ENCODE measurements at regions not wholly inside any gene's neighbourhood (a gene's known extent, or its start where the extent isn't known, plus 50 kb on each side); places are given as distances from the start of the nearest gene placed in this dataset.
"Not testable (repeated sequence)": the region's sequence is repeated elsewhere in the genome, so short reads cannot be mapped to it uniquely, and the experiment has no call there.

GRCh38 chrX:92270936-92271855, 492.0 kb downstream of the PCDH11X start:
- H3K36me3 ChIP-seq (ENCODE audit: control insufficient read depth, insufficient read depth, low read length) = no peaks in the 10 kb centered on the region
- peaks cover 7% of the 10 kb centered on the region for H3K27me3 ChIP-seq (ENCODE audit: control insufficient read depth, insufficient read depth, low read length)
- 28% methylated on average over 3 of the region's 7 CpGs for WGBS (ENCODE audit: insufficient coverage)
- H3K27ac ChIP-seq (ENCODE audit: low read depth, low read length) = no peak overlapping the region
- no peaks in the 10 kb centered on the region for H3K4me1 ChIP-seq (ENCODE audit: control insufficient read depth, insufficient read depth, low read length)
- DNase-seq (ENCODE audit: low read depth in 4 of 6, low spot score in 6 of 6) = no peak
- H3K9me3 ChIP-seq (ENCODE audit: control insufficient read depth, insufficient read depth, low read length) = no peaks in the 10 kb centered on the region
- H3K4me3 ChIP-seq (ENCODE audit: low read depth, low read length) = no peak overlapping the region

GRCh38 chrX:92278556-92278955, 499.4 kb downstream of the PCDH11X start:
- H3K27ac ChIP-seq (ENCODE audit: low read depth, low read length); H3K4me1 ChIP-seq (ENCODE audit: control insufficient read depth, insufficient read depth, low read length); DNase-seq (ENCODE audit: low read depth in 4 of 6, low spot score in 6 of 6); H3K36me3 ChIP-seq (ENCODE audit: control insufficient read depth, insufficient read depth, low read length); H3K4me3 ChIP-seq (ENCODE audit: low read depth, low read length); H3K9me3 ChIP-seq (ENCODE audit: control insufficient read depth, insufficient read depth, low read length); H3K27me3 ChIP-seq (ENCODE audit: control insufficient read depth, insufficient read depth, low read length): not testable (repeated sequence)
- WGBS (ENCODE audit: insufficient coverage) = 93% methylated on average over 6 of the region's 7 CpGs

GRCh38 chrX:92280347-92280746, 501.2 kb downstream of the PCDH11X start:
- H3K4me3 ChIP-seq (ENCODE audit: low read depth, low read length); H3K27me3 ChIP-seq (ENCODE audit: control insufficient read depth, insufficient read depth, low read length); H3K9me3 ChIP-seq (ENCODE audit: control insufficient read depth, insufficient read depth, low read length); DNase-seq (ENCODE audit: low read depth in 4 of 6, low spot score in 6 of 6); H3K27ac ChIP-seq (ENCODE audit: low read depth, low read length); H3K36me3 ChIP-seq (ENCODE audit: control insufficient read depth, insufficient read depth, low read length); H3K4me1 ChIP-seq (ENCODE audit: control insufficient read depth, insufficient read depth, low read length): not testable (repeated sequence)
- no CpG with 5 or more reads among the region's 2 CpGs for WGBS (ENCODE audit: insufficient coverage)

- H3K27me3 ChIP-seq (ENCODE audit: control insufficient read depth, insufficient read depth, low read length) = peaks cover 2% of the 10 kb centered on the region
- WGBS (ENCODE audit: insufficient coverage) = no CpG with 5 or more reads among the region's 3 CpGs
- H3K4me3 ChIP-seq (ENCODE audit: low read depth, low read length) = no peak overlapping the region
- H3K9me3 ChIP-seq (ENCODE audit: control insufficient read depth, insufficient read depth, low read length) = no peaks in the 10 kb centered on the region
- no peak overlapping the region for H3K27ac ChIP-seq (ENCODE audit: low read depth, low read length)
- no peaks in the 10 kb centered on the region for H3K4me1 ChIP-seq (ENCODE audit: control insufficient read depth, insufficient read depth, low read length)
- H3K36me3 ChIP-seq (ENCODE audit: control insufficient read depth, insufficient read depth, low read length) = no peaks in the 10 kb centered on the region
- DNase-seq (ENCODE audit: low read depth in 4 of 6, low spot score in 6 of 6) = no peak
Measured at GRCh38 chrX:92283308-92283707, 504.1 kb downstream of the PCDH11X start.

- not testable (repeated sequence) for DNase-seq (ENCODE audit: low read depth in 4 of 6, low spot score in 6 of 6); H3K4me1 ChIP-seq (ENCODE audit: control insufficient read depth, insufficient read depth, low read length); H3K9me3 ChIP-seq (ENCODE audit: control insufficient read depth, insufficient read depth, low read length); H3K4me3 ChIP-seq (ENCODE audit: low read depth, low read length); H3K27ac ChIP-seq (ENCODE audit: low read depth, low read length); H3K36me3 ChIP-seq (ENCODE audit: control insufficient read depth, insufficient read depth, low read length); H3K27me3 ChIP-seq (ENCODE audit: control insufficient read depth, insufficient read depth, low read length)
- WGBS (ENCODE audit: insufficient coverage) = no CpG with 5 or more reads among the region's 3 CpGs
Measured at GRCh38 chrX:92298067-92298466, 518.9 kb downstream of the PCDH11X start.

GRCh38 chrX:92333194-92333593, 554.0 kb downstream of the PCDH11X start:
- DNase-seq (ENCODE audit: low read depth in 4 of 6, low spot score in 6 of 6); H3K4me1 ChIP-seq (ENCODE audit: control insufficient read depth, insufficient read depth, low read length); H3K36me3 ChIP-seq (ENCODE audit: control insufficient read depth, insufficient read depth, low read length); H3K4me3 ChIP-seq (ENCODE audit: low read depth, low read length); H3K9me3 ChIP-seq (ENCODE audit: control insufficient read depth, insufficient read depth, low read length); H3K27ac ChIP-seq (ENCODE audit: low read depth, low read length); H3K27me3 ChIP-seq (ENCODE audit: control insufficient read depth, insufficient read depth, low read length): not testable (repeated sequence)
- WGBS (ENCODE audit: insufficient coverage) = no CpG with 5 or more reads among the region's 5 CpGs

GRCh38 chrX:92351065-92351464, 571.9 kb downstream of the PCDH11X start:
- not testable (repeated sequence) for DNase-seq (ENCODE audit: low read depth in 4 of 6, low spot score in 6 of 6); H3K4me3 ChIP-seq (ENCODE audit: low read depth, low read length); H3K27ac ChIP-seq (ENCODE audit: low read depth, low read length); H3K9me3 ChIP-seq (ENCODE audit: control insufficient read depth, insufficient read depth, low read length); H3K27me3 ChIP-seq (ENCODE audit: control insufficient read depth, insufficient read depth, low read length); H3K4me1 ChIP-seq (ENCODE audit: control insufficient read depth, insufficient read depth, low read length); H3K36me3 ChIP-seq (ENCODE audit: control insufficient read depth, insufficient read depth, low read length)
- 100% methylated on average over 3 of the region's 6 CpGs for WGBS (ENCODE audit: insufficient coverage)

- Histone ChIP-seq H3K27ac (ENCODE audit: low read depth, low read length) (no peak overlapping the region), H3K27me3 (ENCODE audit: control insufficient read depth, insufficient read depth, low read length) (no peaks in the 10 kb centered on the region), H3K9me3 (ENCODE audit: control insufficient read depth, insufficient read depth, low read length) (no peaks in the 10 kb centered on the region), H3K36me3 (ENCODE audit: control insufficient read depth, insufficient read depth, low read length) (no peaks in the 10 kb centered on the region), H3K4me3 (ENCODE audit: low read depth, low read length) (no peak overlapping the region), H3K4me1 (ENCODE audit: control insufficient read depth, insufficient read depth, low read length) (no peaks in the 10 kb centered on the region)
- no CpG with 5 or more reads among the region's 2 CpGs for WGBS (ENCODE audit: insufficient coverage)
- DNase-seq (ENCODE audit: low read depth in 4 of 6, low spot score in 6 of 6) = no peak
Measured at GRCh38 chrX:92351511-92351910, 572.3 kb downstream of the PCDH11X start.
